Kidney (tissue), 13 donors: ENCODE measurements at regions not wholly inside any gene's neighbourhood (a gene's known extent, or its start where the extent isn't known, plus 50 kb on each side); places are given as distances from the start of the nearest gene placed in this dataset.

Source experiments
- DNase-seq, 5 donors: peaks; one replicate each; pipeline ENCODE4 v3.0.0-alpha.2; 2013 to 2020
- FAIRE-seq: peaks from 2 replicates; lab custom pipeline; 2012; peaks lifted over from hg19 to GRCh38; lab: Jason Lieb, UNC
- H3K27ac ChIP-seq, 2 donors: one replicate each; pipeline ENCODE4 v1.7.0; 2013; ENCODE audit warnings: low read depth in 2 of 2, low read length in 2 of 2, inconsistent platforms in 1 of 2
- H3K27me3 ChIP-seq: one replicate; pipeline ENCODE4 v1.7.1; 2013; ENCODE audit warnings: low read length, inconsistent platforms; ENCODE audit not compliant: control insufficient read depth, insufficient read depth
- H3K36me3 ChIP-seq, 3 donors: one replicate each; pipeline versions ENCODE4 v1.7.0 to v1.7.1; 2013; ENCODE audit warnings: low read length in 3 of 3, control low read depth in 1 of 3, inconsistent platforms in 1 of 3; ENCODE audit not compliant: insufficient read depth in 3 of 3, control insufficient read depth in 2 of 3
- H3K4me1 ChIP-seq, 3 donors: one replicate each; pipeline versions ENCODE4 v1.7.0 to v1.7.1; 2013; ENCODE audit warnings: low read length in 3 of 3, inconsistent platforms in 1 of 3, low read depth in 1 of 3; ENCODE audit not compliant: control insufficient read depth in 2 of 3, insufficient read depth in 2 of 3
- H3K4me3 ChIP-seq, 3 donors: one replicate each; pipeline versions ENCODE4 v1.7.0 to v1.8.1; 2013; ENCODE audit warnings: low read length in 3 of 3, control low read depth in 1 of 3, inconsistent platforms in 1 of 3
- H3K9ac ChIP-seq, 3 donors: one replicate each; pipeline versions ENCODE4 v1.7.0 to v1.7.1; 2013; ENCODE audit warnings: low read length in 3 of 3, control low read depth in 1 of 3, inconsistent platforms in 1 of 3
- H3K9me3 ChIP-seq, 3 donors: one replicate each; pipeline versions ENCODE4 v1.7.0 to v1.7.1; 2013; ENCODE audit warnings: low read length in 3 of 3, control low read depth in 1 of 3, inconsistent platforms in 1 of 3; ENCODE audit not compliant: control insufficient read depth in 2 of 3, insufficient read depth in 1 of 3
- CTCF ChIP-seq: IDR thresholded peaks from 3 replicates; pipeline ENCODE4 v1.5.1; 2012; ENCODE audit warnings: mild to moderate bottlenecking, moderate library complexity, borderline replicate concordance; ENCODE audit not compliant: insufficient read depth; ENCODE audit errors: extremely low read depth
- intact Hi-C: fragments of 100-400 bp; cut with DNase I; formaldehyde crosslinking; loops from one replicate; pipeline ENCODE4 v1.11.1; 2022
- donor health status: control.
- donor health status: control.
- donor health status: control.
- donor health status: control.
- donor health status: control.
- donor health status: DM: yes; HTN: yes; CAD: no.
- donor health status: Normal renal cell carcinoma (clear cell type).

- FAIRE-seq (peak; percentile 83), DNase-seq (no peak)
- H3K27me3 ChIP-seq, result no peaks in the 10 kb centered on the region
- H3K4me3 ChIP-seq, result no peak overlapping the region
- H3K4me1 ChIP-seq, result no peaks in the 10 kb centered on the region
- intact Hi-C loops, result no loop called here
- H3K9me3 ChIP-seq, result no peaks in the 10 kb centered on the region
- no peak for TF ChIP-seq CTCF
- no peak overlapping the region for H3K9ac ChIP-seq
- H3K27ac ChIP-seq, result no peak overlapping the region
- H3K36me3 ChIP-seq, result no peaks in the 10 kb centered on the region
Measured at GRCh38 chr1:218537122-218537913, 192.2 kb downstream of the TGFB2 start.

- Histone ChIP-seq H3K4me3 (no peak overlapping the region), H3K9me3 (no peaks in the 10 kb centered on the region), H3K36me3 (no peaks in the 10 kb centered on the region), H3K27me3 (no peaks in the 10 kb centered on the region), H3K4me1 (no peaks in the 10 kb centered on the region), H3K27ac (no peak overlapping the region), H3K9ac (no peak overlapping the region)
- TF ChIP-seq CTCF, result no peak
- intact Hi-C loops, result no loop called here
- no peak for DNase-seq
- FAIRE-seq, result no peak
Measured at GRCh38 chr1:218538341-218538740, 193.2 kb downstream of the TGFB2 start.

GRCh38 chr1:218546314-218546713 lies 201.2 kb downstream of the TGFB2 start:
- H3K27ac ChIP-seq, result no peak overlapping the region
- H3K27me3 ChIP-seq, result no peaks in the 10 kb centered on the region
- no peak overlapping the region for H3K4me3 ChIP-seq
- H3K4me1 ChIP-seq, result no peaks in the 10 kb centered on the region
- H3K9ac ChIP-seq, result no peak overlapping the region
- DNase-seq, result no peak
- intact Hi-C loops, result no loop called here
- no peaks in the 10 kb centered on the region for H3K9me3 ChIP-seq
- no peaks in the 10 kb centered on the region for H3K36me3 ChIP-seq
- no peak for TF ChIP-seq CTCF
- FAIRE-seq, result no peak
